K562 (cell line): ENCODE measurements at regions not wholly inside any gene's neighbourhood (a gene's known extent, or its start where the extent isn't known, plus 50 kb on each side); places are given as distances from the start of the nearest gene placed in this dataset.

Experiments used
- ATAC-seq: fragments of 200-7000 bp; cut with Tn5 transposase; 3 replicates; pipeline ENCODE4 v1.9.1; 2020; ENCODE audit warnings: moderate library complexity
- BruUV-seq: library from RNA; stranded (reverse); fragments of 400-500 nt; replicated peaks from 2 replicates; lab custom pipeline; 2021; lab: Mats Ljungman, UMichigan
- CTCF ChIA-PET: fragments of 300-600 bp; formaldehyde crosslinking; extraction: SDS; loops from one replicate; lab custom pipeline; 2021; ENCODE audit warnings: low intra/inter-chr PET ratio; lab: Yijun Ruan, JAX
- POLR2A ChIA-PET: fragments of 300-600, 350-650 bp; sonication (Branson Sonifier 250); formaldehyde crosslinking; extraction: SDS; loops from one replicate; lab custom pipeline; 2021; ENCODE audit warnings: antibody characterized with exemption, inconsistent platforms; lab: Yijun Ruan, JAX
- DNase-seq, 4 experiments: peaks; one replicate each; pipeline versions ENCODE4 v3.0.0 to v3.0.0-alpha.2; 2011 to 2018; ENCODE audit warnings: low spot score in 3 of 4, mixed read lengths in 3 of 4; ENCODE audit errors: extremely low read depth in 1 of 4
- FAIRE-seq: peaks from 2 replicates; lab custom pipeline; 2011; peaks lifted over from hg19 to GRCh38; lab: Jason Lieb, UNC
- H2AFZ ChIP-seq: 2 replicates; pipeline ENCODE4 v1.6.0; 2011; ENCODE audit warnings: low read depth, low read length, control low read depth, inconsistent platforms
- H3K27ac ChIP-seq: fragments of 200-600 bp; 3 replicates; pipeline ENCODE4 v1.8.0; 2011; ENCODE audit warnings: low read depth, mild to moderate bottlenecking, control low read depth, inconsistent platforms, low read length, moderate library complexity, mixed read lengths; ENCODE audit errors: extremely low read depth
- H3K27me3 ChIP-seq, 2 experiments: fragments of 300-600 bp in 1 of 2; 2 replicates in 1 of 2; 3 replicates in 1 of 2; pipeline versions ENCODE4 v1.6.0 to v1.8.0; 2011; ENCODE audit warnings: inconsistent platforms in 2 of 2, low read length in 2 of 2, mild to moderate bottlenecking in 1 of 2, mixed read lengths in 1 of 2, moderate library complexity in 1 of 2; ENCODE audit not compliant: control insufficient read depth in 2 of 2, insufficient read depth in 2 of 2
- H3K36me3 ChIP-seq: fragments of 300-600 bp; 3 replicates; pipeline ENCODE4 v1.8.0; 2011; ENCODE audit warnings: mild to moderate bottlenecking, low read length, inconsistent platforms; ENCODE audit not compliant: control insufficient read depth, insufficient read depth
- H3K4me1 ChIP-seq, 2 experiments: fragments of 200-600 bp in 1 of 2; replicated peaks in 1 of 2; 2 replicates in 1 of 2; 3 replicates in 1 of 2; pipeline versions ENCODE4 v1.5.1 to v1.8.0; 2011; ENCODE audit warnings: inconsistent platforms in 2 of 2, low read length in 2 of 2, mild to moderate bottlenecking in 1 of 2, mixed read lengths in 1 of 2, moderate library complexity in 1 of 2; ENCODE audit not compliant: control insufficient read depth in 2 of 2, insufficient read depth in 2 of 2
- H3K4me2 ChIP-seq: 2 replicates; pipeline ENCODE4 v1.6.1; 2011; ENCODE audit warnings: low read length, control low read depth, inconsistent platforms, mixed read lengths; ENCODE audit not compliant: insufficient read depth
- H3K4me3 ChIP-seq: fragments of 200-600 bp; sonication (generic), shearing (Covaris generic); 2 replicates; pipeline ENCODE4 v1.5.1; 2016; ENCODE audit warnings: control low read depth, inconsistent platforms
- H3K79me2 ChIP-seq: fragments of 200-600 bp; 3 replicates; pipeline ENCODE4 v1.8.0; 2011; ENCODE audit warnings: low read length, inconsistent platforms; ENCODE audit not compliant: control insufficient read depth, insufficient read depth
- H3K9ac ChIP-seq, 2 experiments: 2 replicates each; pipeline versions ENCODE4 v1.6.0 to v1.6.1; 2011; ENCODE audit warnings: low read depth in 2 of 2, low read length in 2 of 2, control low read depth in 1 of 2, inconsistent platforms in 1 of 2, mild to moderate bottlenecking in 1 of 2, mixed read lengths in 1 of 2; ENCODE audit not compliant: insufficient read depth in 1 of 2
- H3K9me1 ChIP-seq: one replicate; pipeline ENCODE4 v1.6.0; 2011; ENCODE audit warnings: inconsistent platforms, mild to moderate bottlenecking, low read length, moderate library complexity; ENCODE audit not compliant: control insufficient read depth, insufficient read depth
- H3K9me3 ChIP-seq: replicated peaks from 2 replicates; pipeline ENCODE4 v1.5.1; 2011; ENCODE audit warnings: low read depth, low read length, inconsistent platforms; ENCODE audit not compliant: control insufficient read depth, insufficient read depth
- H4K20me1 ChIP-seq: replicated peaks from 2 replicates; pipeline ENCODE4 v1.6.1; 2011; ENCODE audit warnings: low read length, inconsistent platforms, mixed read lengths; ENCODE audit not compliant: control insufficient read depth, insufficient read depth
- PBX2 ChIP-seq, 2 experiments: IDR thresholded peaks in 1 of 2; conservative IDR thresholded peaks in 1 of 2; 2 replicates each; pipeline ENCODE4 v1.6.1; 2016; ENCODE audit warnings: low read depth in 2 of 2, mild to moderate bottlenecking in 1 of 2, missing compliant biosample characterization in 1 of 2, missing genetic modification characterization in 1 of 2, moderate library complexity in 1 of 2
- TCF7 ChIP-seq: sonication (generic); IDR thresholded peaks from 2 replicates; pipeline ENCODE4 v1.6.1; 2016; ENCODE audit warnings: antibody characterized with exemption, borderline replicate concordance
- ZBTB11 ChIP-seq, 3 experiments: fragments of 200-800 bp in 1 of 3; fragments of 250-450 bp in 1 of 3; fragments of 450-650 bp in 1 of 3; sonication (Bioruptor Pico) in 1 of 3; sonication (Bioruptor generic) in 1 of 3; formaldehyde crosslinking in 1 of 3; IDR thresholded peaks; 2 replicates each; pipeline versions ENCODE4 v1.6.1 to v1.8.0; 2016 to 2022; ENCODE audit warnings: mild to moderate bottlenecking in 2 of 3, missing genetic modification characterization in 2 of 3, missing compliant biosample characterization in 1 of 3, moderate library complexity in 1 of 3
- WGBS: fragments of 100-300 bp; shearing (Covaris generic); methylation state at CpG from one replicate; pipeline ENCODE4 v1.1.6; 2016; ENCODE audit warnings: low coverage, mixed read lengths; ENCODE audit not compliant: insufficient coverage; ENCODE audit errors: missing lambda C conversion rate; 5-methylcytosine and 5-hydroxymethylcytosine counted together
- in situ Hi-C: fragments of 300-500 bp; cut with MboI; formaldehyde crosslinking; loops from 4 replicates; pipeline ENCODE4 v1.15.0; 2018; ENCODE audit warnings: inconsistent platforms, mixed read lengths
- intact Hi-C: fragments of 100-400 bp; cut with micrococcal nuclease; formaldehyde crosslinking; loops from 2 replicates; pipeline ENCODE4 v1.14.2; 2022

GRCh38 chr20:60269573-60270162 is 311.4 kb downstream of the CDH26 start (continued):
- no peak for TF ChIP-seq PBX2 (CRISPR knock-in tag; IDR thresholded peaks at IDR 0.05; ENCODE audit: low read depth)
- no peak for TF ChIP-seq PBX2 (tag; conservative IDR thresholded peaks at IDR 0.05; ENCODE audit: low read depth)

- H3K79me2 ChIP-seq = no peaks in the 10 kb centered on the region
- no peaks in the 10 kb centered on the region; a peak in 1 of 5 replicates for H3K27me3 ChIP-seq
- ATAC-seq = no peak
- no peak for TF ChIP-seq TCF7
- peak in 1 of 3 experiments; percentile 86; a peak in 2 of 6 replicates for TF ChIP-seq ZBTB11 (CRISPR knock-in tag; IDR thresholded peaks at IDR 0.05)
- in situ Hi-C loops = no loop called here
- H3K4me2 ChIP-seq = no peak overlapping the region
- no peaks in the 10 kb centered on the region for H4K20me1 ChIP-seq
- no peaks in the 10 kb centered on the region; a peak in 1 of 5 replicates for H3K4me1 ChIP-seq
- no peak overlapping the region for H3K27ac ChIP-seq
- no peak overlapping the region for H3K9ac ChIP-seq
- no TSS peak for BruUV-seq
- no peaks in the 10 kb centered on the region for H3K36me3 ChIP-seq
- no peak for DNase-seq
- intact Hi-C loops = no loop called here
- 0% methylated on average over 3 of the region's 4 CpGs for WGBS
- POLR2A ChIA-PET = no interaction called here
- no peaks in the 10 kb centered on the region for H3K9me3 ChIP-seq
- no peak for FAIRE-seq
- H3K9me1 ChIP-seq = no peaks in the 10 kb centered on the region
- CTCF ChIA-PET = no interaction called here
- no peak overlapping the region for H3K4me3 ChIP-seq
- H2AFZ ChIP-seq = no peak overlapping the region
Observed at GRCh38 chr20:60270341-60270740, 312.1 kb downstream of the CDH26 start.
